BLaER1 treated with 17β-estradiol and CSF1 and Interleukin-3, amounts not matched to agents 10 nM and 100 nM (cell line): ENCODE measurements at regions not wholly inside any gene's neighbourhood (a gene's known extent, or its start where the extent isn't known, plus 50 kb on each side); places are given as distances from the start of the nearest gene placed in this dataset.

Experiments used
- H3K27ac ChIP-seq, 11 experiments: shearing (Covaris generic); formaldehyde crosslinking; 2 replicates each; pipeline ENCODE4 v1.8.1; 2022
- H3K27me3 ChIP-seq, 11 experiments: shearing (Covaris generic); formaldehyde crosslinking; 2 replicates each; pipeline ENCODE4 v1.8.1; 2022
- H3K36me3 ChIP-seq, 11 experiments: shearing (Covaris generic); formaldehyde crosslinking; 2 replicates each; pipeline ENCODE4 v1.8.1; 2022
- H3K4me1 ChIP-seq, 10 experiments: shearing (Covaris generic); formaldehyde crosslinking; 2 replicates each; pipeline ENCODE4 v1.8.1; 2022
- H3K4me2 ChIP-seq, 11 experiments: shearing (Covaris generic); formaldehyde crosslinking; 2 replicates each; pipeline ENCODE4 v1.8.1; 2022
- H3K4me3 ChIP-seq, 10 experiments: shearing (Covaris generic); formaldehyde crosslinking; 2 replicates each; pipeline ENCODE4 v1.8.1; 2022
- H3K9ac ChIP-seq, 11 experiments: shearing (Covaris generic); formaldehyde crosslinking; 2 replicates each; pipeline ENCODE4 v1.8.1; 2022
- H3K9me3 ChIP-seq, 11 experiments: shearing (Covaris generic); formaldehyde crosslinking; replicated peaks in 1 of 11; 2 replicates each; pipeline ENCODE4 v1.8.1; 2022
- H4K20me1 ChIP-seq, 11 experiments: shearing (Covaris generic); formaldehyde crosslinking; 2 replicates each; pipeline ENCODE4 v1.8.1; 2022
- Cebpa-rat ChIP-seq, 11 experiments: shearing (Covaris generic); IDR thresholded peaks; 2 replicates each; pipeline ENCODE4 v1.8.1; 2022

GRCh38 chr6:21738180-21739094, 144.9 kb downstream of the SOX4 start:
- no peak overlapping the region for H3K9ac ChIP-seq
- H3K36me3 ChIP-seq, result no peaks in the 10 kb centered on the region
- H3K27ac ChIP-seq, result no peak overlapping the region
- no peak overlapping the region for H3K4me3 ChIP-seq
- no peak for TF ChIP-seq Cebpa-rat (IDR thresholded peaks at IDR 0.05)
- H4K20me1 ChIP-seq, result no peaks in the 10 kb centered on the region
- no peaks in the 10 kb centered on the region for H3K9me3 ChIP-seq
- peaks cover 0 to 5% (median 0%) of the 10 kb centered on the region in 10 experiments; a peak in 1 of 20 replicates for H3K4me1 ChIP-seq
- H3K4me2 ChIP-seq, result no peak overlapping the region
- H3K27me3 ChIP-seq, result no peaks in the 10 kb centered on the region

DNA sequence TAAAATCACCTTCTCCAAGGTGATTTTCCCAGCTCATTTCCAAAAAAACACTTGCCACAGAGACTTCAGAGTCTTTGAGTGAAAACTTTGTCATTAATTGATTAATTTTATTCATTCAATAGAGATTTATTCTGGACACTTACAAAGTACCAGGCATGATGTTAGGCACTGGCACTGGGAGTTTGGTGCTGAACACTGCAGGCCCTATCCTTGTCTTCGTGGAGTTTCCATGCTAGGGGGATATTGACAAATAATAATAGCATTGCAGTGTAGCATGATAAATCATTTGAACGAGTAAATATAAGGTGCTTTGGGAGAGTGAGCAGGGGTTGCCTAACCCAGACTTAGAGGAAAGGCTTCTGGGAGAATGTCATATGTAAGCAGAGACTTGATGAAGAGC, 145.7 kb downstream of the SOX4 start:
- no peak overlapping the region for H3K4me3 ChIP-seq
- peaks cover 0 to 5% (median 0%) of the 10 kb centered on the region in 10 experiments; a peak in 1 of 20 replicates for H3K4me1 ChIP-seq
- no peaks in the 10 kb centered on the region for H4K20me1 ChIP-seq
- H3K27me3 ChIP-seq, result no peaks in the 10 kb centered on the region
- H3K9ac ChIP-seq, result no peak overlapping the region
- TF ChIP-seq Cebpa-rat (IDR thresholded peaks at IDR 0.05), result no peak
- no peaks in the 10 kb centered on the region for H3K9me3 ChIP-seq
- H3K4me2 ChIP-seq, result no peak overlapping the region
- no peak overlapping the region for H3K27ac ChIP-seq
- H3K36me3 ChIP-seq, result no peaks in the 10 kb centered on the region

GRCh38 chr6:21739838-21740237, 146.3 kb downstream of the SOX4 start:
- Histone ChIP-seq H3K27me3 (no peaks in the 10 kb centered on the region), H3K27ac (no peak overlapping the region), H4K20me1 (no peaks in the 10 kb centered on the region), H3K9me3 (no peaks in the 10 kb centered on the region), H3K4me3 (no peak overlapping the region), H3K36me3 (no peaks in the 10 kb centered on the region), H3K4me1 (peaks cover 0 to 5% (median 0%) of the 10 kb centered on the region in 10 experiments; a peak in 1 of 20 replicates), H3K4me2 (no peak overlapping the region), H3K9ac (no peak overlapping the region)
- TF ChIP-seq Cebpa-rat (IDR thresholded peaks at IDR 0.05), result no peak

DNA sequence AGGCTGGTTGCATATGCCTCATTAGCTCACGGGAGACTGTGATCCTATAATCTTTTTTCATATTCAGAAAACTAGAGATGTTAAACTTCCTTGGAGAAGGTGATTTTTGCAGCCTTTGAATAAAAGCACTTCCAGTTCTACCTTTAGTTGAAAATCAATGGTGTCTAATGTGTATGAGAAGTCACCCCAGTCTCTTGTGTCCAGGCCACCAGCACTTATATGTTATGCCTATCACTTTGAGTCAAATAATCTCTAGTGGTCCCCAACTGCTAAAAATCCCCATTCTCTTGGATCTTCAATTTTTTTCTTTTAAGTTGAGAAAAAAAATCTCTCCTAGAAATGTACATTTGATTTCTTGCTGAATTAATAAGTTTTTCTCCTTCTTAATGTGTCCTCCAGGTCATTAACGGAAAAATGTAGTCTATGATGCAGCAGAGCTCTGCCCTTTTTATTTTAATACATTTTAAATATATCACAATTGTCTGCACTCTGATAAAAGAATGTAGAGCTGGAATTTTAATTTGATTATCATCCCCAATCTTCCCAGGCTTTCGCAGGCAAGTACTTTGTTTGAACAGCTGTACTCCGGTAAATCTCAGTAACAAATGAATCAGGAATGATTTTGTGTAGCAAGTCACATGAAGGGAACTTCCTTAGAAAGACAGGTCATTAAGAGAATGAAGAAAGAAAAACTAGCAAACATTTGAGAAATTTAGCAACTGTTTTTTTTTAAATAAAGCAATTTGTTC, 147.0 kb downstream of the SOX4 start:
- Histone ChIP-seq H3K36me3 (no peaks in the 10 kb centered on the region), H4K20me1 (no peaks in the 10 kb centered on the region), H3K4me3 (no peak overlapping the region), H3K4me2 (no peak overlapping the region), H3K4me1 (peaks cover 0 to 5% (median 0%) of the 10 kb centered on the region in 10 experiments; a peak in 1 of 20 replicates), H3K27ac (no peak overlapping the region), H3K9me3 (peaks cover 0 to 6% (median 3%) of the 10 kb centered on the region in 11 experiments; a peak in 10 of 22 replicates), H3K27me3 (no peaks in the 10 kb centered on the region), H3K9ac (no peak overlapping the region)
- TF ChIP-seq Cebpa-rat (IDR thresholded peaks at IDR 0.05), result no peak

GRCh38 chr6:21741221-21742109, 147.9 kb downstream of the SOX4 start:
- TF ChIP-seq Cebpa-rat (IDR thresholded peaks at IDR 0.05), result no peak
- H4K20me1 ChIP-seq, result no peaks in the 10 kb centered on the region
- H3K9ac ChIP-seq, result no peak overlapping the region
- no peak overlapping the region for H3K4me3 ChIP-seq
- H3K4me1 ChIP-seq, result peaks cover 0 to 5% (median 0%) of the 10 kb centered on the region in 10 experiments; a peak in 1 of 20 replicates
- no peaks in the 10 kb centered on the region for H3K36me3 ChIP-seq
- H3K27me3 ChIP-seq, result no peaks in the 10 kb centered on the region
- 0 out of 22 replicates have a peak overlapping the region, but pooled peaks of 1 of the 11 experiments have one; percentile 6 for H3K4me2 ChIP-seq
- peaks cover 0 to 14% (median 6%) of the 10 kb centered on the region in 11 experiments; a peak in 12 of 22 replicates for H3K9me3 ChIP-seq
- no peak overlapping the region for H3K27ac ChIP-seq

DNA sequence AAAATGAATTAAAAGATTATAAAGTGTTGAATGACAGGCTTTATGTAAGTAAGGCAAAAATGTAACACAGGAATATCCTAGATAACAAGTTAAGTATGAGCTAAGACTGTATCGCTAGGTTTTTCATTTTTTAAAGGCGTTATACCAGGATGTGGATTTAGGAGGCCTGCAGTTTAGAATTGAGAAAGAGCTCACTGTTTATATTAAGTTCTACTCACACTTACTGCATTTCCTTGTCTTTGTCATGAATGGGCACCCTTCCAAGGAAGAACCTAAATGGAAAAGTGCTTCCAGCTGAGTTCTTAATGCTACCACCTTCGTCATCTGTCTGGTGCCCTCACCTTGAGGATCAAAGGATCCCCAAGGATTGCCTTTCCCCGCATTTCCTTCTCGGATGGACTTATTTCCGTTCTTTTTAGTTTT, 148.7 kb downstream of the SOX4 start:
- no peak overlapping the region for H3K4me2 ChIP-seq
- peaks cover 0 to 14% (median 6%) of the 10 kb centered on the region in 11 experiments; a peak in 12 of 22 replicates for H3K9me3 ChIP-seq
- no peaks in the 10 kb centered on the region for H4K20me1 ChIP-seq
- H3K9ac ChIP-seq, result no peak overlapping the region
- TF ChIP-seq Cebpa-rat (IDR thresholded peaks at IDR 0.05), result no peak
- no peak overlapping the region for H3K27ac ChIP-seq
- no peaks in the 10 kb centered on the region for H3K27me3 ChIP-seq
- no peak overlapping the region for H3K4me3 ChIP-seq
- peaks cover 0 to 5% (median 0%) of the 10 kb centered on the region in 10 experiments; a peak in 1 of 20 replicates for H3K4me1 ChIP-seq
- H3K36me3 ChIP-seq, result no peaks in the 10 kb centered on the region

DNA sequence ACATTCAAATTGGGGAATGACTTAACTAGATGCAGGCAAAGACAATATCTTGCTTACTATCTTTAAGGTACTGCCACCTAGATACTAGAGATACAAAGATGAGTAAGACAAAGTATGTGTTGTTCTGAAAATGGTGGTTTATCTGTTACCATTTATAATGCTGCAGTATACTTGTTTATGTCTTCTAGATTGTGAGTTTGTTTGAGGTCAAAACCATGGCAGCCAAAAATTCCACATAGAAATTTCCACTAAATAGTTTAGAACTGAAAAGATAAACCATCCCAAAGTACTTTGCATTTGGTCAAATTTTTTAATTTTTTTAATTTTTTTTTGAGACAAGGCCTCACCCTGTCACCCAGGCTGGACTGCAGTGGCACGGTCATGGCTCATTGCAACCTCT, 150.8 kb downstream of the SOX4 start:
- no peak for TF ChIP-seq Cebpa-rat (IDR thresholded peaks at IDR 0.05)
- H3K9ac ChIP-seq, result no peak overlapping the region
- peaks cover 0 to 14% (median 6%) of the 10 kb centered on the region in 11 experiments; a peak in 12 of 22 replicates for H3K9me3 ChIP-seq
- no peaks in the 10 kb centered on the region for H4K20me1 ChIP-seq
- no peaks in the 10 kb centered on the region for H3K27me3 ChIP-seq
- H3K36me3 ChIP-seq, result no peaks in the 10 kb centered on the region
- H3K4me2 ChIP-seq, result no peak overlapping the region
- peaks cover 0 to 17% (median 8%) of the 10 kb centered on the region in 10 experiments; a peak in 10 of 20 replicates for H3K4me1 ChIP-seq
- H3K4me3 ChIP-seq, result no peak overlapping the region
- no peak overlapping the region for H3K27ac ChIP-seq

- peaks cover 0 to 31% (median 15%) of the 10 kb centered on the region in 10 experiments; a peak in 12 of 20 replicates for H3K4me1 ChIP-seq
- no peak overlapping the region for H3K9ac ChIP-seq
- H3K4me2 ChIP-seq, result no peak overlapping the region
- no peaks in the 10 kb centered on the region for H3K27me3 ChIP-seq
- peaks cover 0 to 14% (median 6%) of the 10 kb centered on the region in 11 experiments; a peak in 12 of 22 replicates for H3K9me3 ChIP-seq
- no peak overlapping the region for H3K27ac ChIP-seq
- H4K20me1 ChIP-seq, result no peaks in the 10 kb centered on the region
- no peak for TF ChIP-seq Cebpa-rat (IDR thresholded peaks at IDR 0.05)
- H3K36me3 ChIP-seq, result no peaks in the 10 kb centered on the region
- no peak overlapping the region for H3K4me3 ChIP-seq
These were observed 152.2 kb downstream of the SOX4 start for GRCh38 chr6:21745543-21746337.
